Endothelial cell of umbilical vein (primary cell): ENCODE measurements at regions not wholly inside any gene's neighbourhood (a gene's known extent, or its start where the extent isn't known, plus 50 kb on each side); places are given as distances from the start of the nearest gene placed in this dataset.

Source experiments
- BruUV-seq: library from RNA; stranded (reverse); fragments of 400-500 nt; replicated peaks from 2 replicates; lab custom pipeline; 2021; lab: Mats Ljungman, UMichigan
- CTCF ChIA-PET: fragments of 300-600, 350-600 bp; sonication (Branson Sonifier 250); formaldehyde crosslinking; loops from one replicate; lab custom pipeline; 2021; ENCODE audit warnings: antibody characterized with exemption, inconsistent platforms; lab: Charles Lee
- POLR2A ChIA-PET: fragments of 300-600, 350-600 bp; sonication (Branson Sonifier 250); formaldehyde crosslinking; loops from one replicate; lab custom pipeline; 2021; ENCODE audit warnings: antibody characterized with exemption, inconsistent platforms; lab: Charles Lee
- DNase-seq: peaks from one replicate; pipeline ENCODE4 v3.0.0-alpha.2; 2011; ENCODE audit warnings: low read depth, low spot score
- FAIRE-seq: peaks from 2 replicates; lab custom pipeline; 2011; peaks lifted over from hg19 to GRCh38; lab: Jason Lieb, UNC
- H2AFZ ChIP-seq: 2 replicates; pipeline ENCODE4 v1.6.0; 2012; ENCODE audit warnings: low read depth, low read length, control low read depth, inconsistent platforms
- H3K27ac ChIP-seq: 2 replicates; pipeline ENCODE4 v1.5.1; 2011; ENCODE audit warnings: low read depth, mild to moderate bottlenecking, control low read depth, low read length, moderate library complexity; ENCODE audit not compliant: insufficient read depth
- H3K27me3 ChIP-seq, 2 experiments: 2 replicates each; pipeline versions ENCODE4 v1.6.0 to v1.6.1; 2011; ENCODE audit warnings: low read length in 2 of 2, mixed read lengths in 1 of 2; ENCODE audit not compliant: control insufficient read depth in 2 of 2, insufficient read depth in 2 of 2
- H3K36me3 ChIP-seq, 2 experiments: 2 replicates in 1 of 2; 3 replicates in 1 of 2; pipeline ENCODE4 v1.5.1; 2011; ENCODE audit warnings: low read length in 2 of 2, mild to moderate bottlenecking in 1 of 2, moderate library complexity in 1 of 2; ENCODE audit not compliant: control insufficient read depth in 2 of 2, insufficient read depth in 2 of 2; ENCODE audit errors: extremely low read depth in 1 of 2
- H3K4me1 ChIP-seq: 3 replicates; pipeline ENCODE4 v1.5.1; 2011; ENCODE audit warnings: mild to moderate bottlenecking, low read length; ENCODE audit not compliant: control insufficient read depth, insufficient read depth; ENCODE audit errors: extremely low read depth
- H3K4me2 ChIP-seq: 2 replicates; pipeline ENCODE4 v1.6.1; 2011; ENCODE audit warnings: low read length, control low read depth, mixed read lengths; ENCODE audit not compliant: insufficient read depth
- H3K4me3 ChIP-seq, 3 experiments: fragments of 200-600 bp in 1 of 3; sonication (generic), shearing (Covaris generic) in 1 of 3; replicated peaks in 1 of 3; 2 replicates each; pipeline ENCODE4 v1.5.1; 2011 to 2016; ENCODE audit warnings: control low read depth in 3 of 3, low read length in 3 of 3, mild to moderate bottlenecking in 2 of 3, inconsistent platforms in 1 of 3, low read depth in 1 of 3, moderate library complexity in 1 of 3; ENCODE audit not compliant: insufficient read depth in 1 of 3
- H3K79me2 ChIP-seq: 2 replicates; pipeline ENCODE4 v1.6.0; 2012; ENCODE audit warnings: low read length, inconsistent platforms; ENCODE audit not compliant: control insufficient read depth, insufficient read depth
- H3K9ac ChIP-seq: replicated peaks from 2 replicates; pipeline ENCODE3; 2011; ENCODE audit warnings: low read length, control low read depth; ENCODE audit not compliant: insufficient read depth; ENCODE audit errors: extremely low read depth
- H3K9me1 ChIP-seq: replicated peaks from 3 replicates; pipeline ENCODE4 v1.6.0; 2011; ENCODE audit warnings: mild to moderate bottlenecking, low read length; ENCODE audit not compliant: control insufficient read depth, insufficient read depth; ENCODE audit errors: extremely low read depth
- H3K9me3 ChIP-seq: replicated peaks from 2 replicates; pipeline ENCODE4 v1.5.1; 2012; ENCODE audit warnings: low read length, inconsistent platforms; ENCODE audit not compliant: control insufficient read depth, insufficient read depth
- H4K20me1 ChIP-seq: replicated peaks from 2 replicates; pipeline ENCODE3; 2011; ENCODE audit warnings: mild to moderate bottlenecking, low read length; ENCODE audit not compliant: control insufficient read depth, insufficient read depth; ENCODE audit errors: extremely low read depth
- CTCF ChIP-seq, 2 donors: IDR thresholded peaks; 1 replicate in 1 of 2; 2 replicates in 1 of 2; pipeline ENCODE4 v1.5.1; 2011; ENCODE audit warnings: low read length in 2 of 2, mild to moderate bottlenecking in 2 of 2, moderate library complexity in 2 of 2, control low read depth in 1 of 2, inconsistent platforms in 1 of 2, low read depth in 1 of 2; ENCODE audit not compliant: insufficient read depth in 1 of 2; ENCODE audit errors: extremely low read depth in 1 of 2
- EZH2 ChIP-seq: IDR thresholded peaks from 2 replicates; pipeline ENCODE4 v1.6.1; 2012; ENCODE audit warnings: borderline replicate concordance, low read depth, mild to moderate bottlenecking, moderate library complexity, low read length, inconsistent platforms; ENCODE audit not compliant: severe bottlenecking
- FOS ChIP-seq: IDR thresholded peaks from 2 replicates; pipeline ENCODE4 v1.6.1; 2011; ENCODE audit warnings: mild to moderate bottlenecking, low read length, moderate library complexity, borderline replicate concordance; ENCODE audit not compliant: insufficient read depth
- GATA2 ChIP-seq: IDR thresholded peaks from 2 replicates; pipeline ENCODE4 v1.7.0; 2011; ENCODE audit warnings: low read depth, mild to moderate bottlenecking, moderate library complexity, mixed read lengths, low read length; ENCODE audit not compliant: insufficient read length, insufficient read depth
- JUN ChIP-seq: IDR thresholded peaks from 2 replicates; pipeline ENCODE4 v1.6.1; 2011; ENCODE audit warnings: borderline replicate concordance, low read depth; ENCODE audit not compliant: insufficient read length, insufficient read depth
- MAX ChIP-seq: IDR thresholded peaks from 2 replicates; pipeline ENCODE4 v1.6.1; 2011; ENCODE audit not compliant: insufficient read depth, insufficient read length
- MYC ChIP-seq: IDR thresholded peaks from one replicate; pipeline ENCODE4 v1.6.1; 2011; ENCODE audit warnings: mild to moderate bottlenecking, low read depth, low read length
- POLR2AphosphoS5 ChIP-seq: IDR thresholded peaks from 2 replicates; pipeline ENCODE4 v1.6.1; 2012; ENCODE audit warnings: low read depth, mild to moderate bottlenecking, control low read depth, low read length, moderate library complexity; ENCODE audit not compliant: insufficient read depth
- dilution Hi-C: fragments of 300-500 bp; cut with MboI; formaldehyde crosslinking; loops from one replicate; pipeline ENCODE4 v1.15.0; 2019; ENCODE audit warnings: low sequenced_read_pairs; ENCODE audit not compliant: extremely low pct_ligation_motif_present
- intact Hi-C: fragments of 100-400 bp; cut with micrococcal nuclease; formaldehyde crosslinking; loops from one replicate; pipeline ENCODE4 v1.10.0; 2022

GRCh38 chr2:122388208-122388607 is 632.8 kb downstream of the TSN start:
- dilution Hi-C loops (no loop called here), intact Hi-C loops (no loop called here)
- BruUV-seq: no TSS peak
- TF ChIP-seq JUN (no peak), POLR2AphosphoS5 (no peak), CTCF (IDR thresholded peaks at IDR 0.05; ENCODE audit: extremely low read depth in 1 of 2, insufficient read depth in 1 of 2, low read depth in 1 of 2, low read length in 2 of 2) (no peak), MYC (no peak), EZH2 (no peak), GATA2 (no peak), MAX (no peak), FOS (no peak)
- ChIA-PET CTCF (no interaction called here), POLR2A (no interaction called here)
- Histone ChIP-seq H3K79me2 (no peaks in the 10 kb centered on the region), H3K36me3 (no peaks in the 10 kb centered on the region), H3K4me1 (no peaks in the 10 kb centered on the region), H3K4me3 (no peak overlapping the region), H3K27me3 (no peaks in the 10 kb centered on the region), H3K9ac (no peak overlapping the region), H3K9me1 (no peaks in the 10 kb centered on the region), H2AFZ (no peak overlapping the region), H3K9me3 (no peaks in the 10 kb centered on the region), H3K27ac (no peak overlapping the region), H4K20me1 (no peaks in the 10 kb centered on the region), H3K4me2 (no peak overlapping the region)
- DNase-seq: no peak
- no peak for FAIRE-seq
